Dendritic cell treated with granulocyte-macrophage colony-stimulating factor and Interleukin-4, amounts not matched to agents 40 ng/mL and 50 ng/mL, for 4 days (primary cell): ENCODE measurements at regions not wholly inside any gene's neighbourhood (a gene's known extent, or its start where the extent isn't known, plus 50 kb on each side); places are given as distances from the start of the nearest gene placed in this dataset.

Experiments
- H3K27ac Mint-ChIP-seq: one replicate; pipeline ENCODE4 v1.8.0; 2022; ENCODE audit warnings: mild to moderate bottlenecking, mixed read lengths
- H3K27me3 Mint-ChIP-seq: one replicate; pipeline ENCODE4 v1.8.0; 2022; ENCODE audit warnings: mild to moderate bottlenecking, mixed read lengths
- H3K36me3 Mint-ChIP-seq: one replicate; pipeline ENCODE4 v1.8.0; 2022; ENCODE audit warnings: low read depth, mixed read lengths
- H3K4me1 Mint-ChIP-seq: one replicate; pipeline ENCODE4 v1.8.0; 2022; ENCODE audit warnings: low read depth, mixed read lengths
- H3K4me3 Mint-ChIP-seq: one replicate; pipeline ENCODE4 v1.8.0; 2022; ENCODE audit warnings: mild to moderate bottlenecking, moderate library complexity, mixed read lengths
- H3K9me3 Mint-ChIP-seq: one replicate; pipeline ENCODE4 v1.8.0; 2022; ENCODE audit warnings: mixed read lengths
- intact Hi-C: fragments of 100-400 bp; cut with micrococcal nuclease; formaldehyde crosslinking; loops from one replicate; pipeline ENCODE4 v1.15.0; 2022

GRCh38 chr4:82042042-82042441 lies 331.7 kb downstream of the HNRNPD start:
- intact Hi-C loops: no loop called here
- peaks cover 44% of the 10 kb centered on the region for H3K27me3 Mint-ChIP-seq
- H3K36me3 Mint-ChIP-seq: no peaks in the 10 kb centered on the region
- no peaks in the 10 kb centered on the region for H3K9me3 Mint-ChIP-seq
- no peak overlapping the region for H3K27ac Mint-ChIP-seq
- peaks cover 24% of the 10 kb centered on the region for H3K4me1 Mint-ChIP-seq
- no peak overlapping the region for H3K4me3 Mint-ChIP-seq

- H3K4me3 Mint-ChIP-seq: no peak overlapping the region
- H3K36me3 Mint-ChIP-seq: no peaks in the 10 kb centered on the region
- intact Hi-C loops: no loop called here
- H3K27ac Mint-ChIP-seq: no peak overlapping the region
- H3K4me1 Mint-ChIP-seq: peaks cover 23% of the 10 kb centered on the region
- peaks cover 25% of the 10 kb centered on the region for H3K27me3 Mint-ChIP-seq
- H3K9me3 Mint-ChIP-seq: no peaks in the 10 kb centered on the region
Measured at GRCh38 chr4:82038936-82039335, 334.9 kb downstream of the HNRNPD start.

GRCh38 chr4:82036181-82036580 lies 337.6 kb downstream of the HNRNPD start:
- no peak overlapping the region for H3K4me3 Mint-ChIP-seq
- H3K4me1 Mint-ChIP-seq: peaks cover 23% of the 10 kb centered on the region
- peaks cover 2% of the 10 kb centered on the region for H3K27me3 Mint-ChIP-seq
- intact Hi-C loops: no loop called here
- no peak overlapping the region for H3K27ac Mint-ChIP-seq
- no peaks in the 10 kb centered on the region for H3K9me3 Mint-ChIP-seq
- no peaks in the 10 kb centered on the region for H3K36me3 Mint-ChIP-seq

GRCh38 chr4:82034878-82035277 lies 338.9 kb downstream of the HNRNPD start:
- Mint-ChIP-seq H3K4me1 (peaks cover 24% of the 10 kb centered on the region), H3K27me3 (peaks cover 2% of the 10 kb centered on the region), H3K36me3 (no peaks in the 10 kb centered on the region)

GRCh38 chr4:82033862-82034261 lies 339.9 kb downstream of the HNRNPD start:
- Mint-ChIP-seq H3K4me1 (peaks cover 19% of the 10 kb centered on the region), H3K36me3 (no peaks in the 10 kb centered on the region), H3K4me3 (no peak overlapping the region), H3K27ac (no peak overlapping the region), H3K9me3 (no peaks in the 10 kb centered on the region), H3K27me3 (peaks cover 6% of the 10 kb centered on the region)
- intact Hi-C loops: no loop called here

More at GRCh38 chr4:82034878-82035277, 338.9 kb downstream of the HNRNPD start:
- intact Hi-C loops: no loop called here
- Mint-ChIP-seq H3K9me3 (no peaks in the 10 kb centered on the region), H3K27ac (no peak overlapping the region), H3K4me3 (no peak overlapping the region)

- Mint-ChIP-seq H3K27me3 (peaks cover 8% of the 10 kb centered on the region), H3K4me1 (peaks cover 14% of the 10 kb centered on the region), H3K9me3 (no peaks in the 10 kb centered on the region), H3K27ac (no peak overlapping the region), H3K4me3 (no peak overlapping the region), H3K36me3 (no peaks in the 10 kb centered on the region)
- intact Hi-C loops: no loop called here
Measured at GRCh38 chr4:82031376-82031927, 342.3 kb downstream of the HNRNPD start.

- H3K4me3 Mint-ChIP-seq: no peak overlapping the region
- no peaks in the 10 kb centered on the region for H3K36me3 Mint-ChIP-seq
- no peaks in the 10 kb centered on the region for H3K27me3 Mint-ChIP-seq
- H3K27ac Mint-ChIP-seq: no peak overlapping the region
- no peaks in the 10 kb centered on the region for H3K4me1 Mint-ChIP-seq
- H3K9me3 Mint-ChIP-seq: peaks cover 10% of the 10 kb centered on the region
- intact Hi-C loops: no loop called here
Measured at GRCh38 chr4:82017680-82018079, 356.1 kb downstream of the HNRNPD start.

GRCh38 chr4:82005158-82005557 lies 368.6 kb downstream of the HNRNPD start:
- no peaks in the 10 kb centered on the region for H3K4me1 Mint-ChIP-seq
- intact Hi-C loops: no loop called here
- no peak overlapping the region for H3K27ac Mint-ChIP-seq
- H3K36me3 Mint-ChIP-seq: no peaks in the 10 kb centered on the region
- H3K27me3 Mint-ChIP-seq: no peaks in the 10 kb centered on the region
- peaks cover 21% of the 10 kb centered on the region for H3K9me3 Mint-ChIP-seq
- no peak overlapping the region for H3K4me3 Mint-ChIP-seq

- Mint-ChIP-seq H3K4me3 (no peak overlapping the region), H3K27me3 (no peaks in the 10 kb centered on the region), H3K27ac (no peak overlapping the region), H3K36me3 (no peaks in the 10 kb centered on the region), H3K4me1 (no peaks in the 10 kb centered on the region), H3K9me3 (peaks cover 15% of the 10 kb centered on the region)
- intact Hi-C loops: no loop called here
Measured at GRCh38 chr4:81997313-81997712, 376.5 kb downstream of the HNRNPD start.

GRCh38 chr4:81990898-81991297 lies 382.9 kb downstream of the HNRNPD start:
- Mint-ChIP-seq H3K4me1 (no peaks in the 10 kb centered on the region), H3K36me3 (no peaks in the 10 kb centered on the region), H3K9me3 (no peaks in the 10 kb centered on the region), H3K27me3 (peaks cover 3% of the 10 kb centered on the region), H3K4me3 (no peak overlapping the region), H3K27ac (no peak overlapping the region)
- intact Hi-C loops: no loop called here

GRCh38 chr4:81990211-81990610 lies 383.6 kb downstream of the HNRNPD start:
- Mint-ChIP-seq H3K9me3 (no peaks in the 10 kb centered on the region), H3K27me3 (peaks cover 3% of the 10 kb centered on the region), H3K27ac (no peak overlapping the region), H3K36me3 (no peaks in the 10 kb centered on the region), H3K4me1 (no peaks in the 10 kb centered on the region), H3K4me3 (no peak overlapping the region)
- intact Hi-C loops: no loop called here

- H3K36me3 Mint-ChIP-seq: no peaks in the 10 kb centered on the region
- H3K4me3 Mint-ChIP-seq: no peak overlapping the region
- no peaks in the 10 kb centered on the region for H3K9me3 Mint-ChIP-seq
- H3K27ac Mint-ChIP-seq: no peak overlapping the region
- no peaks in the 10 kb centered on the region for H3K4me1 Mint-ChIP-seq
- intact Hi-C loops: no loop called here
- H3K27me3 Mint-ChIP-seq: peaks cover 3% of the 10 kb centered on the region
Measured at GRCh38 chr4:81989202-81989601, 384.6 kb downstream of the HNRNPD start.

GRCh38 chr4:81988178-81988577 lies 385.6 kb downstream of the HNRNPD start:
- H3K27ac Mint-ChIP-seq: no peak overlapping the region
- no peaks in the 10 kb centered on the region for H3K9me3 Mint-ChIP-seq
- no peaks in the 10 kb centered on the region for H3K4me1 Mint-ChIP-seq
- no peaks in the 10 kb centered on the region for H3K36me3 Mint-ChIP-seq
- intact Hi-C loops: no loop called here
- no peak overlapping the region for H3K4me3 Mint-ChIP-seq
- H3K27me3 Mint-ChIP-seq: peaks cover 3% of the 10 kb centered on the region

GRCh38 chr4:81984746-81985145 lies 389.0 kb downstream of the HNRNPD start:
- Mint-ChIP-seq H3K4me3 (no peak overlapping the region), H3K4me1 (no peaks in the 10 kb centered on the region), H3K27ac (no peak overlapping the region), H3K27me3 (peaks cover 1% of the 10 kb centered on the region), H3K36me3 (no peaks in the 10 kb centered on the region), H3K9me3 (no peaks in the 10 kb centered on the region)
- intact Hi-C loops: no loop called here

GRCh38 chr4:81982846-81983540 lies 390.8 kb downstream of the HNRNPD start:
- peaks cover 1% of the 10 kb centered on the region for H3K27me3 Mint-ChIP-seq
- H3K27ac Mint-ChIP-seq: no peak overlapping the region
- H3K9me3 Mint-ChIP-seq: no peaks in the 10 kb centered on the region
- intact Hi-C loops: no loop called here
- no peaks in the 10 kb centered on the region for H3K36me3 Mint-ChIP-seq
- H3K4me1 Mint-ChIP-seq: no peaks in the 10 kb centered on the region
- no peak overlapping the region for H3K4me3 Mint-ChIP-seq
